ENCODE measurements at regions not wholly inside any gene's neighbourhood (a gene's known extent, or its start where the extent isn't known, plus 50 kb on each side); places are given as distances from the start of the nearest gene placed in this dataset.

GRCh38 chr7:19401461-19401860 lies 256.2 kb upstream of the FERD3L start:
- no peak for TF ChIP-seq CHD2 (IDR thresholded peaks at IDR 0.05; ENCODE audit: low read length, partially characterized antibody)
- no peak for TF ChIP-seq FOSL2 (IDR thresholded peaks at IDR 0.05)
- TF ChIP-seq FOSL2 (CRISPR knock-in tag; IDR thresholded peaks at IDR 0.05): no peak
- no peak for TF ChIP-seq KDM5A (IDR thresholded peaks at IDR 0.05)
- TF ChIP-seq MAFK (IDR thresholded peaks at IDR 0.05; ENCODE audit: partially characterized antibody): no peak
- H3K4me2 ChIP-seq: no peak overlapping the region
- ATAC-seq: no peak
- ChIA-PET POLR2A (no interaction called here), CTCF (interaction anchor here (1.3 kb wide), 1 partner anchor 9 kb away, joined by 4 read pairs; no protein-coding TSS in a partner anchor)
- FAIRE-seq: no peak
- 37% methylated on average over 2 of the region's 2 CpGs for WGBS (ENCODE audit: missing lambda C conversion rate)
- no peak overlapping the region for H3K4me3 ChIP-seq
- no peak overlapping the region for H3K27ac ChIP-seq
- H3K4me1 ChIP-seq: peaks cover 24% of the 10 kb centered on the region; the same call in 2 of the 3 replicates
- no peaks in the 10 kb centered on the region for H3K9me3 ChIP-seq
- DNase-seq (ENCODE audit: low read depth in 1 of 2, low spot score in 1 of 2): no peak

GRCh38 chr7:19400758-19401254 lies 255.6 kb upstream of the FERD3L start:
- Histone ChIP-seq H3K4me2 (no peak overlapping the region), H3K4me3 (no peak overlapping the region), H3K4me1 (peaks cover 22% of the 10 kb centered on the region; the same call in 2 of the 3 replicates), H3K9me3 (no peaks in the 10 kb centered on the region), H3K27ac (no peak overlapping the region)
- DNase-seq (ENCODE audit: low read depth in 1 of 2, low spot score in 1 of 2) (no peak), FAIRE-seq (no peak), ATAC-seq (no peak)
- POLR2A ChIA-PET: no interaction called here
- TF ChIP-seq ESRRA (IDR thresholded peaks at IDR 0.05; ENCODE audit: borderline replicate concordance, low read length) (no peak), POLR2A (IDR thresholded peaks at IDR 0.05; ENCODE audit: low read length) (no peak), CBX8 (IDR thresholded peaks at IDR 0.05) (no peak), RNF2 (IDR thresholded peaks at IDR 0.05; ENCODE audit: borderline replicate concordance, low read depth) (no peak), CEBPB (IDR thresholded peaks at IDR 0.05) (no peak), FOXS1 (CRISPR knock-in tag; IDR thresholded peaks at IDR 0.05) (no peak), ZC3H11A (IDR thresholded peaks at IDR 0.05) (no peak), ZFP36 (IDR thresholded peaks at IDR 0.05; ENCODE audit: borderline replicate concordance, partially characterized antibody) (no peak), ZNF302 (CRISPR knock-in tag; IDR thresholded peaks at IDR 0.05) (no peak), PHF8 (IDR thresholded peaks at IDR 0.05; ENCODE audit: borderline replicate concordance, low read depth) (no peak)
- WGBS (ENCODE audit: missing lambda C conversion rate): 71% methylated on average over 4 of the region's 4 CpGs
- CTCF ChIA-PET: interaction anchor here (1.3 kb wide), 1 partner anchor 9 kb away, joined by 4 read pairs; no protein-coding TSS in a partner anchor

- TF ChIP-seq FOSB (CRISPR knock-in tag; IDR thresholded peaks at IDR 0.05) (no peak), PBX3 (IDR thresholded peaks at IDR 0.05) (no peak), E2F6 (IDR thresholded peaks at IDR 0.05; ENCODE audit: borderline replicate concordance, low read depth) (no peak), MAZ (IDR thresholded peaks at IDR 0.05; ENCODE audit: borderline replicate concordance, low read depth, low read length) (no peak), EP300 (IDR thresholded peaks at IDR 0.05) (no peak), POLR2AphosphoS2 (conservative IDR thresholded peaks at IDR 0.05; ENCODE audit: low read length) (no peak), CBX2 (IDR thresholded peaks at IDR 0.05; ENCODE audit: borderline replicate concordance, low read depth) (no peak), GATA3 (IDR thresholded peaks at IDR 0.05; ENCODE audit: borderline replicate concordance) (no peak), TFCP2L1 (CRISPR knock-in tag; IDR thresholded peaks at IDR 0.05) (no peak), JUN (IDR thresholded peaks at IDR 0.05) (no peak), KDM1A (IDR thresholded peaks at IDR 0.05; ENCODE audit: low read depth) (no peak), CTCF (IDR thresholded peaks at IDR 0.05) (no peak), RARB (CRISPR knock-in tag; IDR thresholded peaks at IDR 0.05) (no peak), MAX (IDR thresholded peaks at IDR 0.05) (no peak), CEBPB (IDR thresholded peaks at IDR 0.05) (no peak), BHLHE40 (IDR thresholded peaks at IDR 0.05; ENCODE audit: low read depth, low read length) (no peak), ATOH8 (CRISPR knock-in tag; IDR thresholded peaks at IDR 0.05; ENCODE audit: low read depth) (no peak), CHD4 (IDR thresholded peaks at IDR 0.05; ENCODE audit: borderline replicate concordance) (no peak), SREBF2 (IDR thresholded peaks at IDR 0.05) (no peak)
- no peak overlapping the region for H3K27ac ChIP-seq
- CTCF ChIA-PET: no interaction called here
- no peak overlapping the region for H3K4me2 ChIP-seq
- FAIRE-seq (no peak), DNase-seq (ENCODE audit: low read depth in 1 of 2, low spot score in 1 of 2) (no peak), ATAC-seq (no peak)
- 66% methylated on average over 4 of the region's 4 CpGs for WGBS (ENCODE audit: missing lambda C conversion rate)
- no peaks in the 10 kb centered on the region for H3K4me1 ChIP-seq
- H3K9me3 ChIP-seq: no peaks in the 10 kb centered on the region
- H3K4me3 ChIP-seq: no peak overlapping the region
- POLR2A ChIA-PET: no interaction called here
Observed at GRCh38 chr7:19397911-19398310, 252.7 kb upstream of the FERD3L start.

All from A549 (cell line).